GM10266 (cell line): ENCODE measurements at regions not wholly inside any gene's neighbourhood (a gene's known extent, or its start where the extent isn't known, plus 50 kb on each side); places are given as distances from the start of the nearest gene placed in this dataset.

Source experiments
- DNase-seq: peaks from one replicate; pipeline ENCODE4 v3.0.0; 2012; ENCODE audit errors: extremely low spot score
- TF ChIP-seq, protein P1 (sequence below): IDR thresholded peaks from 2 replicates; pipeline ENCODE4 v1.5.1; 2012; ENCODE audit warnings: mild to moderate bottlenecking, low read depth; ENCODE audit not compliant: control insufficient read depth, insufficient read depth; ENCODE audit errors: missing control alignments

- TF ChIP-seq, protein P1, sequence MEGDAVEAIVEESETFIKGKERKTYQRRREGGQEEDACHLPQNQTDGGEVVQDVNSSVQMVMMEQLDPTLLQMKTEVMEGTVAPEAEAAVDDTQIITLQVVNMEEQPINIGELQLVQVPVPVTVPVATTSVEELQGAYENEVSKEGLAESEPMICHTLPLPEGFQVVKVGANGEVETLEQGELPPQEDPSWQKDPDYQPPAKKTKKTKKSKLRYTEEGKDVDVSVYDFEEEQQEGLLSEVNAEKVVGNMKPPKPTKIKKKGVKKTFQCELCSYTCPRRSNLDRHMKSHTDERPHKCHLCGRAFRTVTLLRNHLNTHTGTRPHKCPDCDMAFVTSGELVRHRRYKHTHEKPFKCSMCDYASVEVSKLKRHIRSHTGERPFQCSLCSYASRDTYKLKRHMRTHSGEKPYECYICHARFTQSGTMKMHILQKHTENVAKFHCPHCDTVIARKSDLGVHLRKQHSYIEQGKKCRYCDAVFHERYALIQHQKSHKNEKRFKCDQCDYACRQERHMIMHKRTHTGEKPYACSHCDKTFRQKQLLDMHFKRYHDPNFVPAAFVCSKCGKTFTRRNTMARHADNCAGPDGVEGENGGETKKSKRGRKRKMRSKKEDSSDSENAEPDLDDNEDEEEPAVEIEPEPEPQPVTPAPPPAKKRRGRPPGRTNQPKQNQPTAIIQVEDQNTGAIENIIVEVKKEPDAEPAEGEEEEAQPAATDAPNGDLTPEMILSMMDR = no peak
- DNase-seq = no peak
Observed at GRCh38 chr10:9275861-9276260, 1221.4 kb downstream of the GATA3 start.

GRCh38 chr10:9285690-9286089 lies 1231.2 kb downstream of the GATA3 start:
- TF ChIP-seq, protein P1 = no peak
- no peak for DNase-seq

GRCh38 chr10:9289811-9290210 lies 1235.3 kb downstream of the GATA3 start:
- DNase-seq = no peak
- TF ChIP-seq, protein P1 = no peak

DNA sequence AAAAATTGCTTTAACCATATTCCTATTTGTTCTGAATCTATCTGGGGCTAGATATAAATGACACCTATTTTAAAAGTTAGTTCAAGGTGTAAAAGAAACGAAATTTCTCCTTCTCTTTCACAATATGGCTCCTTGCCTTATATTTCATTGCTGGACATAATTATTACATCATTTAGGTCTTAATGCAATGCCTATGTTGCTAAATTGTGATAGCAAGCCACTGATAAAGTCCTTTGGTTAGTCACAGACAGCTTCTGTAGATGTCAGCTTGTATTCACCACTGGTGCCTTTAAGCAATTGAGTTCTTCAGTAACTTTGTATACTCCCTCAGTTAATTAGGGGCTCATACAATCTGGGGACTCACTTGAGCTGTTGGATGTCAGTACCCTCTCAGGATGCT lies 1236.6 kb downstream of the GATA3 start:
- TF ChIP-seq, protein P1 = no peak
- DNase-seq = no peak

DNA sequence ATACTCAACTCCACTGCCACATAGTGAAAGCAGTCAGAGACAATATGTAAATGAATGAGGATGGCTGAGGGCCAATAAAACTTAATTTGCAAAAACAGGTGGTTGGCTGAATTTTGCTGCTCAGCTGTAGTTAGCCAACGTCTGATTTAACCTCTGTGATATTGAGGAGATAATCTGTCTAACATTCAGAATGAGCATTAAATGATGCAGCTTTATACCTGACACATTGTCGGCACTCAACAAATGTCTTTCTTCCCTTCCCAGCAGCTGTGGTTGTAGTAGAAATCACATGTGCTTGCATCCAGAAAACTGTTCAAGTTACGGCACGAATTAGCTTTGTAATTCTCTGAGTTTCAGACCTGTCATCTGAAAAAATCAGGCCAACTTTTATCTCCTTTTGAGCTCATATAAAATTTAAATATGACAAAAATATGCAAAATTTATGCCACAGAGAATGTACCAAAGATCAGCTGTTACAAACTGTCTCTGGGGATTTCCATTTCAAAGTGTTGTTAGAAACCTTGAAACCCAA lies 1239.7 kb downstream of the GATA3 start:
- TF ChIP-seq, protein P1 = no peak
- no peak for DNase-seq

- no peak for DNase-seq
- TF ChIP-seq, protein P1 = no peak
Observed at GRCh38 chr10:9294865-9295264, 1240.4 kb downstream of the GATA3 start.

DNA sequence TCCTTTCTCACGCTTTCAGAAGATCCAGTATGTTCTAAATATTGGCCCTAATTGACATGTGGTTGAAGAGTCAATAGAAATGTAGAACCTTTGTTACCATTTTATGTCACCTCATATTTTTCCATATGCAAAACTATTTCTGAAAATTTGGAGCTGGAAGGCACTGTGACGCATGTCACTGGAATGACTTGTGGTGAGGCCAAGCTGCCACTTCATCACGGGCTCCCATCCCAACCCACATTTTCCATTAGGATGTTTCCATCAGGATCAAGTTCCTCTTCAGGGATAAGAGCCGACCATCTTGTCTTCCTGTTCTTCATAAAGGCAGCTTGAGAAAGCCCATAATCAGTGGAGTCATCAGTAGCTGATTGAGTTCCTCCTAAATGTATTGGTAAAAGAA lies 1241.7 kb downstream of the GATA3 start:
- no peak for DNase-seq
- TF ChIP-seq, protein P1 = no peak
